Fibroblast of gingiva (primary cell): ENCODE measurements at regions not wholly inside any gene's neighbourhood (a gene's known extent, or its start where the extent isn't known, plus 50 kb on each side); places are given as distances from the start of the nearest gene placed in this dataset.

Experiments used
- DNase-seq: peaks from one replicate; pipeline ENCODE4 v3.0.0-alpha.2; 2011; ENCODE audit warnings: low read depth

DNA sequence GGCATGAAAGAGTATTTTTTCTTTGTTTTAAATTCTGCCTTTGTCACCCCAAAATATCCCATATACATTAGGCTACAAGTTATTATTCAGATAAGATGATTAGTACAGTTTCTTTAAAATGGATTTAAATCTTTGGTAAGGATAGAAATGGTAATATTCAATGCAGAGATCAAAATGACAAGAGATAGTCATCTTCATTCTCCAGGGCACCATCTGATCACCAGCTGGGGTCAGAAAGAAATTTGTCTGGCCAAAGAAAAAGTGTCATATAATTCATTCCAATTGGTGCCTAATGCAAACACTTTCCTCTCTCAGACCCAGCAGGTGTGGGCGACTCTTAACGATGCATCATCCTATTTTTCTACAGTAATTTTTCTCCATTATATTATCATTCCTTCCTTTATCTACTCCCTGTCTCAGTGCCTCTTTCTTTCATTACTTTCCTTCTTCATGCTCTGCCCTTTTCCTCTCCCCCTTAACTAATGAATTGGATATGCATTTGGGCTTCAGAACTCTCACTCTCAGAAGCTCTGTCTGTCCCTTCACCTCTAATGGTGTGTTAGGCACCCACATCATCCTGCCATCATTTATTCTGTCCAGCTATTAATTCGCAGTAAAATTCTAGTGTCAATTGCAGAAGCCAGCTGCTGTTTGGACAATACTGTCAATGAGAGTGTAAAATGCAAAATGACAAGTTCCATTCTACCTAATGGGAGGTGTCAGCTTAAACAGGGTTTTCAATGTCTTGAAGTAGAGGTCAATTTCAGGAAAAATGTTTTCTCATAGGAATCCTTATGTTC is 570.5 kb downstream of the TDRD15 start:
- no peak for DNase-seq

DNA sequence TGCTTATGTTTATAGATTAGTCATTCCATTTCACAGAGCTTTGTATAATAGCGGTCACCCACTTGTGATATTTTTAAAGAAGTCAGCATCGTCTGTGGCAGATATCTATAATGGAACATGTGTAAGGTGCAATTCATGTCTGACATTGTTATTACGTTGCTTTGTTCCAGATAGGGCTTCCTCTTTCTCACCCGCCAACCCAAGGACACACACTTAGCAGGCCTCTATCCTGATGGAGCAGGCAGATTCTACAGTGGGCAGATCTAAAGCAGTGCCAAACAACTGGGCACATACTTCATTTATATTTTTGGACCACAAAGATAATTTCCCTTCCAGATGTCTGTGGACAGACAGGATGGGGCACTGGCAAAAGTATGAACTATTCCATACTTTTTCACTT is 573.1 kb downstream of the TDRD15 start:
- DNase-seq = no peak

DNA sequence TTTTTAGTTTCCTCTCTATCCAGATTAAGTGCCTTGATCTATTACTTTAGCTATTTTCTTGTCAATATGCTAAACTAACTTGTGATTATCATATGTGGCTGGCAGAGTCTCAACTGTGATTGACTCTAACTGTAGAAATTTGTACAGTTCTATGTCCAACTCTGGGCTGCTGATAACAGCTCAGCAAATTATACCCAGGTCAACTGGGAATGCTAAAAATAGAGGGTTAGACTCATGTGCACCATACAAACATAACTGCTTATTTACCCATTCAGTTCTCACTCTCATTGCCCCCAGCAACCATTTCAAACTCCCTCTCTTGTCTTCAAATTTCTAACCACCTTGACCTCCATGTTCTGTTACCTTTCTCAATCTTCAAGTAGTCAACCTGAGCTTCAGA is 576.9 kb downstream of the TDRD15 start:
- no peak for DNase-seq

DNA sequence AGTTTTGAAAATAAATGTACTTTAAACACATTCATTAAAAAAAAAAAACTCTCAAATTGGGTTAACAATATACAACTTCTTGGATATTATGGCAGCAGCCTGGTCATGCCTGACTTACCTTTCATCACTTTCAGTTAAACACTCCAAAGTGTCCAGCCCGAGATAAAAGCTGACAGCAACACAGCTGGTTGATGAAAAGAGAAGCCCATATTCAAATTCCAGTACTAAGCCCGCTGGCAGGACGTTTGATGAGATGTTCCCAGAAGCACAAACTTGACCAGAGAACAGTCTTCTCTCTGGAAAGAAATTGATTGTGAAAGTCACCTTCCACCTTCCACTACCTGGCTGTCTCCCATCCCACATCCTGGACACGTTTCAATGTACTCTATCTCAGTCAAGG is 586.3 kb downstream of the TDRD15 start:
- no peak for DNase-seq

DNA sequence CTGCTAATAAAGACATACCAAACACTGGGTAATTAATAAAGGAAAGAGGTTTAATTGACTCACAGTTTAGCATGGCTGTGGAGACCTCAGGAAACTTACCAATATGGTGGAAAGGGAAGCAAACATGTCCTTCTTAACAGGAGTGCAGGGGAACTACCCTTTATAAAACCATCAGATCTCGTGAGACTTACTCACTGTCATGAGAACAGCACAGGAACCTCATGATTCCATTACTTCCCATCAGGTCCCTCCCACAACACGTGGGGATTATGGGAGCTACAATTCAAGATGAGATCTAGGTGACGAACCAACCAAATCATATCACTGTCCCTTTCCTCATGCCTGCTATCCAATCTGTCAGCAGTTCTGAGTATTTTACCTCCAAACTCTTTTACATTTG is 586.7 kb downstream of the TDRD15 start:
- DNase-seq = no peak

DNA sequence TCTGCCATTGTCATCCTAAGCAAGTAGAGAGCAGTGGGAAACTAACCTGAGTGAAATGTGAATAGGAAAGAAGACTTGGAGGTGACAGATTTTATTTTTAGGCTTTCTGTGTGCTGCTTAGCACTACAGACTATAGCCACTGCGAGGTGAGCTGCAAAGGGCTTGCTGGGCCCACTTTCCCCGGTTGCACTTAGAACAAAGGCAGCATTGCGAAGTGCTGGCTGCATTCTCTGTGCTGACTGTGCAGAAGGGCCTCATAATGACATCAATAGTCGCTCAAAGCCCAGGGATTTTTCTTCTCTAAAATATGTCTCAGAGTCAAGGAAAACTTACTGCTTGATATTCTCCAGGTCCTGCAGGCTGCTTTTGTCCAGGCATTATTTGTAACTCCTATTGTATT is 592.1 kb downstream of the TDRD15 start:
- no peak for DNase-seq

DNA sequence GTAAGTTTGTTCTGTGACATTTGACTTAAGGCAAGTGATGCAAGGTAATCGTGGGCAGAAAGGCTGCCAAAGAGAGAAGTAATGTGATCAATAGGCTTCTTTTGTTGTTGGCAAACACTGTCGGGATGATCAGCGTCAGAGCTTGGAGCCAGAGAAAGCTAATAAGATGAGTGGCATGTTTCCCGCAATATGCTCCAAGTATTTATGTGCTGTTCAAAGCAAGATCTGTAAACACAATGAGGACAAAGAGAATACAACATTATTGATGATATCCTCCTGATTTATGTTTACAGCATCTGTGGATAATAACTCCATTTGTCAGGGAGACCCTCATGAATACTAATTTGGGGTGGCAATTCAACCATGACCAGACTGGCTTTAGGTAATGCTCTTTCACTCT is 603.3 kb downstream of the TDRD15 start:
- no peak for DNase-seq

DNA sequence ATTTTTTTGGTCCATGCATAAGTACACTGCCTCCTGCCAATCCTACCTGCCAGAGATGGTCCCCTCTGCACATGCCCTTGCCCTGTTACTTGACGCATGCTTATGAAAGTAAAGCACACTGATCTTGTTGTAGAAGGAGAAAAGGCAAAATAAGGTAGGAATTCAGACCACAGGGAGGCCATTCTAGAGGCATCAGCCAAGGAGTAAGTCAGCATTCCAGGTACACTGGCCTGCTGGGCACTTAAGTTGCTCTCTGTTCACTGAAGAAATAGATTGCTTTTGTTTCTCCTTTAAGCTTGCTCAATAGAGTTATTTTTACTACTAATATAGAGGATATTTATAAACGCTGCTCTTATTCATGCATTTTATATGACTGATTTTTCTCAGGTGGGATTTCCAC is 604.4 kb downstream of the TDRD15 start:
- no peak for DNase-seq

DNA sequence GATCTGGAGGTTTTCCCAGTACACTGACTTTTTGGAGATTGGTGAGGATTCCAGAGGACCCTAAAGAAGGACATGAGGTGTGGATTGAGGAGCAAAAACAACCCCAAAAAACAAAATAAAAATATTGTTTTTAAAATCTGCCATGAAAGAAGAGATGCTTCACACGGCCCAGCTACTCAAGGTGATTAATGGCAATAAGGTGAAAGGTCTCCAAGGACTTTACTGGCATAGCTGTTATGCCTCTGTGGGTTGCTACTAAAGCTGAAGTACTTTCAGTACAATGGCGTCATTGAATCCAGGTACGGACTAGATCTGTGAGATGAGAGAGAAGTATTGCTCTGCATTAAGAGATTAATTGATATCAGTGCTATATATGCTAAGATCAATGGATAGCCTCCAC is 606.4 kb downstream of the TDRD15 start:
- DNase-seq = no peak

DNA sequence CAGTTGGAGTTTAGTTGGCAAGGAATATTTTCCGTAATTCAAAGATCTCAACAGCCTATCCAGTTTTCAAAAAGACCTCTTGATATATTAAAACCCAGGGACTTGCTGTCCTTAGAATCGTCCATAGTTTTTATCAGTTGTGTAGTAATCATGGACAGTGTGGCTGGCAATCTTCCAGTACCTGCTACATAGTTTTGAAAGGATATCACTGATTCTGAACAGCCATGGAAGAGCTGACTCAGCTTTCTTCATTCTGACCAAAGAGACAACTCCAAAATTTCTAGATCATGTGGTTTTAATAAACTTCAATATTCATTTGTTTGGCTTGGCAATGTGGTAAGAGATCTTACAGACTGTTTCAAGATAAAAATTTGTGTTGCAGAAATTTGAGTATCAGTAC is 616.7 kb downstream of the TDRD15 start:
- peak; percentile 22 for DNase-seq

DNA sequence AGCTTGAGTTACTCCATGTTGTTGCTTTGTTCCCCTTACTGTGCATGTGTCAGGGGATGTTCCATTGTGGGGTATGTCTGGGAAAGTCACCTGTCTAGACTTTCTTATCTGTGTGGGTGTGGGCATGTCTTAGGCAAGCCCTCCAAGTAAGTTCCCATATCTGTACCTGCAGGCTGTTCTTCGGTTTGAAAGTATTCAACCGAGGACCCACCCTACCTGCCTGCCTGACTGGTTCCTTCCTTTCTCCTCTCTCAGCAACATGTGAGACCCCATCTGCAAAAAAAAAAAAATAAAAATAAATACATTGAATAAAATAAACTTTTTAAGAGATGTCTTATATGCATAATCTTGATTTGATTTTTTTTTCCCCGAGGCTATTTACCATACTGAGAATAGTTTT is 622.7 kb downstream of the TDRD15 start:
- no peak for DNase-seq

DNA sequence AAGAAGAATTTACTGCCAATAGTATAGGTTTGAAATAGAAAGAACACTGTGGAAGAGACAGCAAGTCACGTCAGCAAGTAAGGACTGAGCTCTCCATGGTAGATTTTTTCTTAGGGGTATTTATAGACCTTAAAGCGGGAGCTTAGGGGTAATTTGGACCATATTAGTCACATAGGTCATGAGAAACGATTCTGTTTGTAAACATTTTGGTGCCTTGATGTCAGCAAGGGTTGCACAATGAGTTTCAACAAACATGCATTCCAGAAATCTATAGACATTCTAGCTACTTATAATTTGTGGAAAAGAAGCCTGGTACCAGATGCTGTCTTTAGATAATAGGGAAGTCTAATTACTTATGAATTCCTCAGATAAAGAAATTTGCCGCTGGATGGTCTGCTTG is 624.7 kb downstream of the TDRD15 start:
- no peak for DNase-seq

DNA sequence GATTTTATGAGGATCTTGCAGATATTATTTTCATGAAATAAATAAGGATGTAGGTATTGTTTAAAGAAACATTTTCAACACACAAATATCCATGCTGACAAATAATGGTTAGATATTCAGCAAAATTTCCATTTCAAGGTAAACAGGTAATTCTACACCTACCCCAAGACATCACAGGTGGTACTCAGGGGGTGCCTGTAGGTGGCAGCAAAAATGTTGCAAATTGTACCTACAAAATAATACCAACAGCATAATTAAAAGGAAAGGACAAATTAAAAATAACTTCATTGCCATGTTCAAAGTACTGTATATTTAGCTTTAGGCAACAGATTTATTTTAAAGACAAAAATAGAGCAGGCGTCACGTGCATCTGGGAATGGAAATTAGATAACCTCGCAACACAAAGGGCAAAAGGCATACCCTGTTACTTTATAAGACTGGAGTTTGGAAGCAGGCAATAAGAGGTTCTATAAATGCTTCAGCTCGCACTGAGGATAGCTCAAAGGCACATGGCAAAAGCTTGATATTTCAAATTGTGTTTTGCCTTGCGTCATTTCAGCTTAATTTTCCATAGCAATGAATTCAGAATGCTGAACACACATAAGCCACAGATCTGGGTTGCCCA is 630.5 kb downstream of the TDRD15 start:
- DNase-seq = no peak

DNA sequence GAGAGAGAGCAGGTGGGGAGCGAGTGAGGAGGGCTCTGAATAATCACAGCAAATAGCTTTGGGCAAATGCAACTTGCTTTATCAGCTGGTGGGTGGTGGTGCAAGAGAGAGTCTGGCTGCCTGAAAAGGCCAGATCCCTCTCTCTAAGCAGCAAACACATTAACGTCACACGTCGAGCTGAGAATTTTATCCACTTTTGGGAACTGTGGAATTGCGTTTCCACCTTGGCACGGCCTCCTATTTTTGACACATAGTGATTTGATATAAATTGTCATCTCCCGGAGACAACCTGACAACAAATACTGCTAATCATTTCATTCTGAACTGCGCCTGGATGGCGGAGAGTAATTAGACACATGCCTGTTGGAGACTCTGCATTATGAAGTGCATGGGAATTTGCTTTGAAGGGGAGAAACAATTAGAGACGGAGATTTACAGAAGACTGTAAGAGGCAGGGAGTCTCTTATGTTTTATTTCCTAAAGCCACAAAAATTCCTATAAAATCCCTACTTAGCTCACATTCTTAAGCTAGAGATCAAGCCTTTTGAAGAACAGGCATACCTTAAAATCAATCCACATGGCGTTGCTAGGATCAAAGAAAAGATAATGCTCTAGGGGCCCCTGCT is 634.1 kb downstream of the TDRD15 start:
- DNase-seq = no peak

DNA sequence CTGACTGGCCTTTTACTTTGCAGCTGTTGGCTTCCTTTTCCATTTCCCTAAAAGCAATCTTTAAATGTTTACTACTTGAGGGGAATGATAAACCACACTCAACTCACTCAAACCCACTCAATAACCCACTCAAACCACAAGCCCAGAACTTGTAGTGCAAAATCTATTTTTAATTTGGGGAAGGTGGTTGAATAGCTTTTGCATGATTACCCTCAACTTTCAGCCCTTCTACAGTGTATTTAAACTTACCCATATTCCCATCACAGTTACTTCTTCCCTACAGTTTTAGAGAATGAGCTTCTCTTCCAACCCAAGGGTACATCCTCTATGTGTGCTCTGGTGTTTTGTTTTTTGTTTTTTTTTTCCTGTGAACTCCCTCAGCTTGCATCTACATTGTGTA is 636.1 kb downstream of the TDRD15 start:
- DNase-seq = no peak

DNA sequence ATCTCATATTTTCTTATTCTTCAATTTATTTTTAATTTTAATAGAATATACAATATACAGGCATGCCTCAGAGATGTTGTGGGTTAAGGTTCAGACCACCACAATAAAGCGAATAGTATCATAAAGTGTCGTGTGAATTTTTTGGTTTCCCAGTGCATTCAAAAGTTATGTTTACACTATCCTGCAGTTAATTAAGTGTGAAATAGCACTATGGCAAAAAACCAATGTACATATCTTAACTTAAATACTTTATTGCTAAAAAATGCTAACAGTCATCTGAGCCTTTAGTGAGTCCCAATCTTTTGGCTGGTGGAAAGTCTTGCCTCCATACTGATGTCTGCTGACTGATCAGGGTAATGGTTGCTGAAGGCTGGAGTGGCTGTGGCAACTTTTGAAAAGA is 637.6 kb downstream of the TDRD15 start:
- no peak for DNase-seq

DNA sequence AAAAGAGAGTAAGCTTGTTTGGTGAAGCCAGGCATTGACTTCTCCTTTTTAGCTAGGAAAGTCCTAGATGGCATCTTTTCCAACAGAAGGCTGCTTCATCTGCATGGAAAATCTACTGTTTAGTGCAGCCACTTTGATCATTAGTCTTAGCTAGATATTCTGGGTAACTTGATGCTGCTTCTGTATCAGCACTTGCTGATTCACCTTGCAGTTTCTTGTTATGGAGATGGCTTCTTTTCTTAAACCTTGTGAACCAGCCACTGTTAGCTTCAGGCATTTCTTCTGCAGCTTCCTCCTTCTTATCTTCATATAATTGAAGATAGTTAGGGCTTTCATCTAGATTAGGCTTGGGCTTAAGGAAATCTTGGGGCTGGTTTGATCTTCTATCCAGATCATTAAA is 639.7 kb downstream of the TDRD15 start:
- no peak for DNase-seq

DNA sequence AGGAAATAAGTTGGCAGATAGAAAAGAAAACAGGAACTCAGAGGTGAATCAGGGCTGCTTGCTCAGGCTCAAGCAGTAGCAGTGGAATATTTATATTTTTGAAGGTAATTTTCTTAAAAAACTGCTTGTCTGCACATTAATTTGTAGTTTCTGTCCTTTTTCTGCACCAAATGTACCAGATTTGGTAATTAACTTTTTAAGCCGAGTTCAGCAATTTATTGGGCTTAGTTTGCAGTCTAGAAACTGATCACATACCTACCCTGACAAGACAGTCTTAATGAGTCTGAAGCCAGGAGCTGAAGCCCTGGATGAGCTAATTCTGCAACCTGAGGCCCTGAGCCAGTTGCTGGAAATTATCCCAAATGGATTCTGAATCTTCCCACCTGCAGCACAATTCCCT is 647.0 kb downstream of the TDRD15 start:
- no peak for DNase-seq

DNA sequence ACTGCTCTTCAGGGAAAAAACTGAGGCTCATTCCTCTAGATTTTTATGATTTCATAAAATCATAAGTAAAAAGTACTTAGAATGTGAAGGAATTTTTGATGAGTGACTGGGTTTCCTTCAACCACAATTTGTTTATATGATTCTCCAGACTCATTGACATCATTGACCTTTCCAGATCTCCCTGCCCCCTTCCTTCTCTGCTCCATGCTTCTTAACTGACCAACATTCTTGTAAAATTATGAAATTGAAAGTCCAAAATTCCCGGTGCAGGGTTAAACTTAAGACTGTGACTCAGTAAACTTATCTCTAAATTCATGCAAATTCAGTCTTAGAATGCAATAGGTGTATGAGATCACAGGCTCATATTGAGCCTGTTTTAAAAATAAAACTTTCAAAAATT is 648.9 kb downstream of the TDRD15 start:
- DNase-seq = peak; percentile 41

DNA sequence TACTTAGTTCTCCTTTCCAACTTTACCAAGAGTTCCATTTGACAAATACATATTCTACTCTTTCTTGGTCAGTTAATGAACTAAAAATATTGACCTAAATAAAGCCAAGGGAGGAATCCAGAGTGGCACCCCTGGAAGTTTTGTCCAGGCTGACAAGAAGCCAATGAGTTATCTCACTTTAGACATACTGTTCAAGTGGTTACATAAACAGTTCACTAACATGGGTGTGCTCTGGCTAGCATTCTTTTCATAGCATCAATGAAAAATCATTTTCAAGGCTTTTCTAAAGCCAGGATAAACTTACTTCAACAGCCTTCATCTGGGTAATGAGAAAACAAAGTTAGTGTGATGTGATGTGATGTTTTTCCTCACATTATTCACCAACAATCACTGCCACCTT is 649.4 kb downstream of the TDRD15 start:
- DNase-seq = no peak

DNA sequence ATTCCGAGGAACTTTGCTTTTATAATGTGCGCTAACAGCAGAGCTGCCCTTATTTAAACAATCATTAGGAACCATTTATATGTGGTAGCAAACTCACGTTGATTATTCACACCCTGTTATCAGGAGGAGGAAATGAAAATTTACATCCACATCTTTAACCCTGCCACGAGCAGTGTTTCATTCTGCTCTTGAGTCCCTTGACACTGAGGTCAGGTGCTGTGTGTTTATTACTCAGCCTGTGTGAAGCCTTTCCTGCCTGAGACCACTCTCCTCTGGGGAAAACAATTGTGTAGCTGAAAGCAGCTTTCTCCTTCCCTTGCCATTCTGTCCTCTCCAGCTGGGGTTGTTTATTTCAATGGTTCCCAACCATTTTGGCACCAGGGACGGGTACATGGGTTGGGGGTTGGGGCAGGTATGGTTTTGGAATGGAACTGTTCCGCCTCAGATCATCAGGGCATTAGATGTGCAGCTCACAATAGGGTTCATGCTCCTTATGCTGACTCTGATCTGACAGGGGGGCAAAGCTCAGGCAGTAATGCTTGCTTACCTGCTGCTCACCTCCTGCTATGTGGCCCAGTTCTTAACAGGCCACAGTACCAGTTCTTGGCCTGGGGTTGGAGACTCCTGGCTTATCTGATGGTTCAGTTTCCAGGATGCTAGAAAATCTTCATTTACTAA is 651.1 kb downstream of the TDRD15 start:
- DNase-seq = no peak

DNA sequence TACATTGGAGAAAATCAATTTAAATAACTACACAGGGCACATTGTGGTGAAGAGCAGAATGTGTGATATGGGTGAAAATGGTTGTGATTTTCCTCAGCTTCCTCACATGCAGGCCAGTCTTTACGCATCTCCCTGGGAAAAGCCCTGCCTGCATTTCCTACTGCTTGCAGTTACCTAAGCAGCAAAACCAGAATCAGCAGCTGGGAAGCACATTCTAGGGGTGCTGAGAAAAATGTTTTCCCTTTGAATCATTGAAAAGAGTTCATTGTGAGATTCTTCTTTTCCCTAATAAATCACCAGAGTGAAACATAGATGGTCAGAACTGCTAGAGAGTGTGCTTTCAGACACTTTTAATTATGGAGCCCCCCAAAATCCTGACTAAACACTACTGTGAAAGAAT is 656.0 kb downstream of the TDRD15 start:
- no peak for DNase-seq

DNA sequence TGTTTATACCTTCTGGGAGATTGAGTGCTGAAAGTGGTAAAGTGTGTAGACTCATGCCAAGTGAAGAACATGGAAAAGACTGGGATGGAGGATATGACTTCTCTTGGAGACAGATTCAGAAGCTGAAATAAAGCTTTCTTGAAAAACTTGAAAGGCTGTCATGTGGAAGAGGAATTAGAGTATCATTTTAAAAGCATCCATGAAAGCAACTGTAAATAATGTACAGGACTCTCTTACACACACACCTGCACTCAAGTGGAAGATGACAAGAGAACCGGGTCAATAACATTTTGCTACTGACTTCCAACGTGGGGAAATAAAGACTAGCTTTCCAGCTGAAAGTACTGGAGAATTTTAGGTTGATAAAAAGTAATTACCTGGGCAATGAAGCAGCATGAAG is 658.2 kb downstream of the TDRD15 start:
- DNase-seq = no peak
